NT2/D1 (cell line): ENCODE measurements at regions not wholly inside any gene's neighbourhood (a gene's known extent, or its start where the extent isn't known, plus 50 kb on each side); places are given as distances from the start of the nearest gene placed in this dataset.

ENCODE experiments used
- SUZ12 ChIP-seq: IDR thresholded peaks from 2 replicates; pipeline ENCODE4 v1.6.1; 2011; ENCODE audit not compliant: insufficient read length, insufficient read depth; ENCODE audit errors: extremely low read depth
- YY1 ChIP-seq: IDR thresholded peaks from 2 replicates; pipeline ENCODE4 v1.6.1; 2011; ENCODE audit not compliant: insufficient read length, insufficient read depth

- TF ChIP-seq YY1 (no peak), SUZ12 (no peak)
Measured at GRCh38 chr3:25350725-25351114, 77.3 kb upstream of the RARB start.
